ENCODE measurements at regions not wholly inside any gene's neighbourhood (a gene's known extent, or its start where the extent isn't known, plus 50 kb on each side); places are given as distances from the start of the nearest gene placed in this dataset.
A peak's percentile ranks its signal among the peaks of the same experiment; 100 is the strongest.

GRCh38 chr1:72369069-72369757 is 86.9 kb upstream of the NEGR1 start:
- ATAC-seq (no peak), DNase-seq (no peak)
- Mint-ChIP-seq H3K4me3 (no peak overlapping the region), H3K4me1 (peaks cover 11 to 20% of the 10 kb centered on the region in 2 donors), H3K9me3 (no peaks in the 10 kb centered on the region), H3K36me3 (no peaks in the 10 kb centered on the region), H3K27ac (no peak overlapping the region), H3K27me3 (ENCODE audit: low read depth in 2 of 2) (no peaks in the 10 kb centered on the region)
- TF ChIP-seq, protein P1, sequence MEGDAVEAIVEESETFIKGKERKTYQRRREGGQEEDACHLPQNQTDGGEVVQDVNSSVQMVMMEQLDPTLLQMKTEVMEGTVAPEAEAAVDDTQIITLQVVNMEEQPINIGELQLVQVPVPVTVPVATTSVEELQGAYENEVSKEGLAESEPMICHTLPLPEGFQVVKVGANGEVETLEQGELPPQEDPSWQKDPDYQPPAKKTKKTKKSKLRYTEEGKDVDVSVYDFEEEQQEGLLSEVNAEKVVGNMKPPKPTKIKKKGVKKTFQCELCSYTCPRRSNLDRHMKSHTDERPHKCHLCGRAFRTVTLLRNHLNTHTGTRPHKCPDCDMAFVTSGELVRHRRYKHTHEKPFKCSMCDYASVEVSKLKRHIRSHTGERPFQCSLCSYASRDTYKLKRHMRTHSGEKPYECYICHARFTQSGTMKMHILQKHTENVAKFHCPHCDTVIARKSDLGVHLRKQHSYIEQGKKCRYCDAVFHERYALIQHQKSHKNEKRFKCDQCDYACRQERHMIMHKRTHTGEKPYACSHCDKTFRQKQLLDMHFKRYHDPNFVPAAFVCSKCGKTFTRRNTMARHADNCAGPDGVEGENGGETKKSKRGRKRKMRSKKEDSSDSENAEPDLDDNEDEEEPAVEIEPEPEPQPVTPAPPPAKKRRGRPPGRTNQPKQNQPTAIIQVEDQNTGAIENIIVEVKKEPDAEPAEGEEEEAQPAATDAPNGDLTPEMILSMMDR (IDR thresholded peaks at IDR 0.05) = no peak
- Histone ChIP-seq H3K27ac (ENCODE audit: low read length) (no peak overlapping the region), H3K36me3 (ENCODE audit: control insufficient read depth, insufficient read depth, low read length) (no peaks in the 10 kb centered on the region), H3K9me3 (ENCODE audit: control insufficient read depth, insufficient read depth, low read length) (no peaks in the 10 kb centered on the region), H3K4me3 (ENCODE audit: low read length) (no peak overlapping the region), H3K27me3 (ENCODE audit: control insufficient read depth, insufficient read depth, low read length) (no peaks in the 10 kb centered on the region), H3K4me1 (ENCODE audit: control insufficient read depth, insufficient read depth, low read length) (peaks cover 2% of the 10 kb centered on the region)
- no CpG with 5 or more reads among the region's 1 CpG for WGBS (ENCODE audit: insufficient coverage)
- intact Hi-C loops (cut with micrococcal nuclease) = no loop called here

DNA sequence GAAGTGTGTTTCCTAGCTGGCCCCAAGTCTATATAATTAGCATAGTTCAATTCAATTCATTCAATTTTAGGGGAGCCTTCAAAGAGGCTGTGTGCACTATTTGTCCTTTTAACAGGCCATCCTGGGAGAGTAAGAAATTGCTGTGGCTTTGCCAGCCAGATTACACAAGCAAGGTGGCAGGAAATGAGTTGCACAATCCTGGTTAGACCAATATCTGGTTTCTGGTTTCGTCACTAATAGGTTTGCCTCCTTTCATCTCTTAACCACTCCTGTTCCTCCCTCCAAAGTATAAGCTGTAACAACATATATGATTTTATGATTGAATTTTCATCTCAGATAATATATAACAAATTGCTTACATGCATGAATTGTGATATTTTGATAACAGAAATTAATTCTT is 84.1 kb upstream of the NEGR1 start:
- DNase-seq (peak in 1 of 2 donors; percentile 3), ATAC-seq (peak; percentile 21 to 73 (median 63))
- no CpG with 5 or more reads among the region's 1 CpG for WGBS (ENCODE audit: insufficient coverage)
- H3K27ac Mint-ChIP-seq = no peak overlapping the region
- no peak overlapping the region for H3K27ac ChIP-seq (ENCODE audit: low read length)
- intact Hi-C loops (cut with micrococcal nuclease) = no loop called here
- H3K4me3 Mint-ChIP-seq = no peak overlapping the region
- peaks cover 11 to 20% of the 10 kb centered on the region in 2 donors for H3K4me1 Mint-ChIP-seq
- H3K36me3 ChIP-seq (ENCODE audit: control insufficient read depth, insufficient read depth, low read length) = no peaks in the 10 kb centered on the region
- no peaks in the 10 kb centered on the region for H3K36me3 Mint-ChIP-seq
- H3K27me3 ChIP-seq (ENCODE audit: control insufficient read depth, insufficient read depth, low read length) = no peaks in the 10 kb centered on the region
- H3K27me3 Mint-ChIP-seq (ENCODE audit: low read depth in 2 of 2) = no peaks in the 10 kb centered on the region
- no peak overlapping the region for H3K4me3 ChIP-seq (ENCODE audit: low read length)
- TF ChIP-seq, protein P1 (IDR thresholded peaks at IDR 0.05) = no peak
- H3K4me1 ChIP-seq (ENCODE audit: control insufficient read depth, insufficient read depth, low read length) = peaks cover 2% of the 10 kb centered on the region
- no peaks in the 10 kb centered on the region for H3K9me3 Mint-ChIP-seq
- H3K9me3 ChIP-seq (ENCODE audit: control insufficient read depth, insufficient read depth, low read length) = no peaks in the 10 kb centered on the region

- Mint-ChIP-seq H3K4me1 (peaks cover 11 to 20% of the 10 kb centered on the region in 2 donors), H3K9me3 (no peaks in the 10 kb centered on the region), H3K27ac (no peak overlapping the region), H3K4me3 (no peak overlapping the region), H3K36me3 (no peaks in the 10 kb centered on the region), H3K27me3 (ENCODE audit: low read depth in 2 of 2) (no peaks in the 10 kb centered on the region)
- Histone ChIP-seq H3K9me3 (ENCODE audit: control insufficient read depth, insufficient read depth, low read length) (no peaks in the 10 kb centered on the region), H3K4me1 (ENCODE audit: control insufficient read depth, insufficient read depth, low read length) (peaks cover 2% of the 10 kb centered on the region), H3K4me3 (ENCODE audit: low read length) (no peak overlapping the region), H3K27ac (ENCODE audit: low read length) (no peak overlapping the region), H3K27me3 (ENCODE audit: control insufficient read depth, insufficient read depth, low read length) (no peaks in the 10 kb centered on the region), H3K36me3 (ENCODE audit: control insufficient read depth, insufficient read depth, low read length) (no peaks in the 10 kb centered on the region)
- DNase-seq (no peak), ATAC-seq (no peak)
- WGBS (ENCODE audit: insufficient coverage) = 78% methylated on average over 2 of the region's 3 CpGs
- intact Hi-C loops (cut with micrococcal nuclease) = no loop called here
- TF ChIP-seq, protein P1 (IDR thresholded peaks at IDR 0.05) = no peak
Measured at GRCh38 chr1:72365693-72366092, 83.4 kb upstream of the NEGR1 start.

DNA sequence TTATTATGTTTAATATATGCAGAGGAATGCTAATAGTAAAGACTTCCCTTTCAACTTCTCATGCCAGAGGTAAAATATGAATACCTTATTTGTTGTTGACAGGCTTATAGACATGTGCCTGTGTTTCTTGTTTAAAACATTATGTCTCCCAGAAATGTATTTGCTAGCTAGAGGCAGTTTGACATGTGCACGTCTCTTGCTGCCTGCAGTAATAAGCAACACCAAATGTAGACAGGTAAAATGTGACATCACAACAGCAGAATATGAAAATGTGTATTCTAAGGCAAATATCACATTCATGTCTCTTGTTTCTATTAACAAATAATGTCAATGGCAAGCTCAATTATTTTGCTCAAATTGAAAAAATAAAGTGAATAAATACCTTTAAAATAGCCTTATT is 80.2 kb upstream of the NEGR1 start:
- Mint-ChIP-seq H3K9me3 (peaks cover 2% of the 10 kb centered on the region in 2 donors), H3K36me3 (no peaks in the 10 kb centered on the region), H3K4me3 (no peak overlapping the region), H3K27me3 (ENCODE audit: low read depth in 2 of 2) (no peaks in the 10 kb centered on the region), H3K4me1 (peaks cover 0 to 6% of the 10 kb centered on the region in 2 donors), H3K27ac (no peak overlapping the region)
- intact Hi-C loops (cut with micrococcal nuclease) = no loop called here
- WGBS (ENCODE audit: insufficient coverage) = 79% methylated on average over 1 of the region's 1 CpG
- no peak overlapping the region for H3K4me3 ChIP-seq (ENCODE audit: low read length)
- TF ChIP-seq, protein P1 (IDR thresholded peaks at IDR 0.05) = no peak
- H3K36me3 ChIP-seq (ENCODE audit: control insufficient read depth, insufficient read depth, low read length) = no peaks in the 10 kb centered on the region
- H3K27me3 ChIP-seq (ENCODE audit: control insufficient read depth, insufficient read depth, low read length) = no peaks in the 10 kb centered on the region
- DNase-seq = no peak
- no peak overlapping the region for H3K27ac ChIP-seq (ENCODE audit: low read length)
- peaks cover 2% of the 10 kb centered on the region for H3K4me1 ChIP-seq (ENCODE audit: control insufficient read depth, insufficient read depth, low read length)
- H3K9me3 ChIP-seq (ENCODE audit: control insufficient read depth, insufficient read depth, low read length) = no peaks in the 10 kb centered on the region
- ATAC-seq = no peak

Measured in natural killer cell (primary cell).